Activated naive CD4-positive, alpha-beta T cell treated with anti-CD3 and anti-CD28 coated beads, Interleukin-2, amount 50 U/mL, for 72 hours (primary cell): ENCODE measurements at regions not wholly inside any gene's neighbourhood (a gene's known extent, or its start where the extent isn't known, plus 50 kb on each side); places are given as distances from the start of the nearest gene placed in this dataset.

Experiments
- ATAC-seq, 2 donors: fragments of 150-1000 bp; cut with Tn5 transposase; 2 replicates each; pipeline ENCODE4 v1.10.0; 2021; ENCODE audit warnings: mild to moderate bottlenecking in 2 of 2, moderate library complexity in 2 of 2
- DNase-seq, 2 donors: peaks; one replicate each; pipeline ENCODE4 v3.0.0; 2021 to 2022; ENCODE audit warnings: low spot score in 2 of 2
- H3K27ac Mint-ChIP-seq, 2 donors: one replicate each; pipeline ENCODE4 v1.8.0; 2022; ENCODE audit warnings: mild to moderate bottlenecking in 2 of 2, mixed read lengths in 2 of 2
- H3K36me3 Mint-ChIP-seq, 2 donors: one replicate each; pipeline ENCODE4 v1.8.0; 2022; ENCODE audit warnings: mixed read lengths in 2 of 2
- H3K9me3 Mint-ChIP-seq, 2 donors: one replicate each; pipeline ENCODE4 v1.8.0; 2022; ENCODE audit warnings: mixed read lengths in 2 of 2

GRCh38 chr5:135239453-135240282, 159.4 kb downstream of the MACROH2A1 start:
- peak in 1 of 2 donors; percentile 47 for DNase-seq
- H3K27ac Mint-ChIP-seq = no peak overlapping the region
- no peak for ATAC-seq
- no peaks in the 10 kb centered on the region for H3K9me3 Mint-ChIP-seq
- H3K36me3 Mint-ChIP-seq = no peaks in the 10 kb centered on the region

DNA sequence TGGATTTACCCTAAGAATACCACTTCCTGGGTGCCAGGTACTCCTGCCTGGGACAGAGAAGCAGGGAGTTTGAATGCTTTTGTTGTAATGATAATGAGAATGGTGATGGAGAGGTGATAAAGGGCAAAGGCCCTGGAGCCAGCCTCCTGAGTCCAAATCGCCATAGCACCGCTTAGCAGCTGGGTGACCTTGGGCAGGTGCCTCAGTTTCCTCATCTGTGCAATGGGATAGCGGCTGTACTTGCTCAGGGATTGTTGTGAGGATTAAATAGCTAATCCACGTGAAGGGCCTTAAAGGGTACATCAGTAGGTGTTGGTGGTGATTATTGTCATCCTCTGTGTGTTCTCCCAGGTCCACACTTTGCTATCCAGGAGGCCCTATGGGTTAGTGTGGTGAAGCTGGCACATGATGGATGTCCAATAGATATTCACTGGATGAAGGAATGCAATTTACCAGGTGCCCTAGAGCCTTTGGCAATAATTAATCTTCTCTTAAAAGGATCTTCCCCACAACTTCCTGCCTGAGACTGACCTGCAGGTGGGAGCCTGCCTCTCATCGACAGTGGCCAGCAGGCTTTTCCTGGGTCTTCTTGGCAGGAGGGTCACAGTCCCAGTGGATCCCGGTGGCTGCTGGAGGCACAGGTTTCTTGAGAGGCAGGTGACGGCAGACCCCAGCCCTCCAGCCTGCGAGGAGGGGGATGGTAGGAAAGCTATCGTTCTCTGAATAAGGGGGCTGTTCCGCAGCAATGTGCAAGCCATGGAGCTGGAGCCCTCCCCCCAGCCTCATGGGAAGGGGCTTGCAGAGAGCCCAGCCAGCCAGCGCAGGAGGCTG, 160.2 kb downstream of the MACROH2A1 start:
- DNase-seq = peak in 1 of 2 donors; percentile 18
- ATAC-seq = no peak
- no peaks in the 10 kb centered on the region for H3K36me3 Mint-ChIP-seq
- no peak overlapping the region for H3K27ac Mint-ChIP-seq
- H3K9me3 Mint-ChIP-seq = no peaks in the 10 kb centered on the region

GRCh38 chr5:135237748-135238103, 161.3 kb downstream of the MACROH2A1 start:
- Mint-ChIP-seq H3K9me3 (no peaks in the 10 kb centered on the region), H3K27ac (no peak overlapping the region), H3K36me3 (no peaks in the 10 kb centered on the region)
- ATAC-seq (no peak), DNase-seq (peak in 1 of 2 donors; percentile 26)

DNA sequence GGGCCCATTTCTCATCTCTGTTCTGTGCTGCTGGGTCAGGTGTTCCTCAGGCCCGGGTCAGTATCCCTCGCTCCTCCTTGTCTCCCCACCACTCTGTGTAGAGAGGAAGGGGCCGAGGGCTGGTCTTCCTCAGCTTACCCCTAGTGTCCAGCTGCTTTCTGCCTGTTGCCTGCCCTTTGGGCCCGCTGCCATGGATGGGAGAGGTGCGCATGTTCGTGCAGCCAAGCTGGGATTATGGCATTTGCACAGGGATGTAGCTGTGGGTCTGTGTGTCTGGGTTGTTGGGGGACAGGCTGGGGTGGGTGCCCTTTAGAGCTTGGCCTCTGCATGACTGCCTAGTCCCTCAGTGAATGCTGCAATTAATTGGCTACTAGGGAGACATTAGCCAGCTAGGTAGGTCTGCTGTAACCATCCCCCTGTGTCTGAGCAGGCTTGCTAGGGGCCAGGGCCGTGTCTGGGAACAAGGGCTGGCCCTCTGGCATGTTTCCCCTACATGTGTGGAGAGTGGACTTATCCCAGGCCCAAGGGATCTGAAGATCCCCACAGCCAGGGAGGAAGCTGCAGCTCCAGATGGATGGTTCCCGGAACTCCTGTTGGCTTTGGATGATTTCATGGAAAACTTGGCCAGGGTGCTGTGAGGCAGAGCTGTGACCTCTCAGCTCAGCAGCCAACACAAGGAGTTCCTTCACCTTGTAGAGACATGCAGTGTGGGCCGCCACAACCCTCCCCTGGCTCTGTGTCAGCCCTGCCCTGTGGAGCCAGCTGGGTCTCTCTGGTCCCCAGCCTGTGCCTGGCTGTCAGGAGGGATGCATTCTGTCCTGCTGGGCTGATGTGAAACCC, 161.9 kb downstream of the MACROH2A1 start:
- ATAC-seq (no peak), DNase-seq (peak in 1 of 2 donors; percentile 44)
- H3K9me3 Mint-ChIP-seq = no peaks in the 10 kb centered on the region
- H3K27ac Mint-ChIP-seq = no peak overlapping the region
- no peaks in the 10 kb centered on the region for H3K36me3 Mint-ChIP-seq

GRCh38 chr5:135236228-135236907, 162.7 kb downstream of the MACROH2A1 start:
- no peaks in the 10 kb centered on the region for H3K9me3 Mint-ChIP-seq
- ATAC-seq (no peak), DNase-seq (peak in 1 of 2 donors; percentile 16)
- H3K27ac Mint-ChIP-seq = no peak overlapping the region
- no peaks in the 10 kb centered on the region for H3K36me3 Mint-ChIP-seq

- DNase-seq = peak in 1 of 2 donors; percentile 23
- no peak overlapping the region for H3K27ac Mint-ChIP-seq
- H3K9me3 Mint-ChIP-seq = no peaks in the 10 kb centered on the region
- no peak for ATAC-seq
- no peaks in the 10 kb centered on the region for H3K36me3 Mint-ChIP-seq
Observed at GRCh38 chr5:135235551-135236227, 163.3 kb downstream of the MACROH2A1 start.

GRCh38 chr5:135234666-135235401, 164.2 kb downstream of the MACROH2A1 start:
- ATAC-seq (no peak), DNase-seq (no peak)
- H3K36me3 Mint-ChIP-seq = no peaks in the 10 kb centered on the region
- H3K27ac Mint-ChIP-seq = peak overlapping the region in 1 of 2 donors; percentile 81
- no peaks in the 10 kb centered on the region for H3K9me3 Mint-ChIP-seq

DNA sequence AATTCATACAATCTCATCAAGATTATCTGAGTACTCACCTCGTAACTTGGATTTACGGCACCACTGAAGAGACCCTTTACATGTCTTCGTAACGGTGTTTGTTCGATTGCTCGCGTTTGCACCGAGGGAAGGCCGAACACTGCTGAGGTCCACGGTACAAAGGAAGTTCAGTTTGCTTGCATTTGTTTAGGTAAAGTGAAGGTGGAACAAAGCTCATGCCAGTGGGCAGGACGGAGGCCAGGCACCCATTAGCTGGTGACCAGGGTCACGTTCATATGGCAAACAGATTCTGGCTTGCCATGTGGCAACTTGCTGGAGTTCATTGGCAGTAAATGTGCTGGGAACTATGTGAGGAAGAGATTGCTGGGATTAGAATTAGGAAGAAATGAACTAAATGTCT, 164.8 kb downstream of the MACROH2A1 start:
- no peaks in the 10 kb centered on the region for H3K9me3 Mint-ChIP-seq
- ATAC-seq (no peak), DNase-seq (no peak)
- no peaks in the 10 kb centered on the region for H3K36me3 Mint-ChIP-seq
- no peak overlapping the region for H3K27ac Mint-ChIP-seq

DNA sequence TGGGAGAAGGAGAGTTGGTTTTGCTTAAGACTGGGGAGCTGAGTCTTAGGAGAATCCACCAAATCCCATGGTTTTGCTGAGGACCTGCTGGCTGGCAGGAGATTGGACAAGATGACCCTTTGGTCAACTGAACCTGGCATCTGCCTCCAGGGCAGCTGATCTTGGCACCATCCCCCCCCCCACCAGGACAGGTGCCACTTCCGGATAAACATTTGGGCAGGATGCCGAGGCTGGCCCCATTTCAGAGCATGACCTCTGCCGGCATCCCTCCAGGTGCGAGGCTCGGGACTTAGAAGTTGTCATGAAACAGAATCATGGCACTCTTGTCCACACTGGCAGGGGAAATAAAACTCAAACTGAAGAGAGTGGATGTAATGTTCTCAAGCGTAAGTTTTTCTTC, 165.6 kb downstream of the MACROH2A1 start:
- no peak for ATAC-seq
- Mint-ChIP-seq H3K36me3 (no peaks in the 10 kb centered on the region), H3K27ac (no peak overlapping the region), H3K9me3 (no peaks in the 10 kb centered on the region)
- no peak for DNase-seq

DNA sequence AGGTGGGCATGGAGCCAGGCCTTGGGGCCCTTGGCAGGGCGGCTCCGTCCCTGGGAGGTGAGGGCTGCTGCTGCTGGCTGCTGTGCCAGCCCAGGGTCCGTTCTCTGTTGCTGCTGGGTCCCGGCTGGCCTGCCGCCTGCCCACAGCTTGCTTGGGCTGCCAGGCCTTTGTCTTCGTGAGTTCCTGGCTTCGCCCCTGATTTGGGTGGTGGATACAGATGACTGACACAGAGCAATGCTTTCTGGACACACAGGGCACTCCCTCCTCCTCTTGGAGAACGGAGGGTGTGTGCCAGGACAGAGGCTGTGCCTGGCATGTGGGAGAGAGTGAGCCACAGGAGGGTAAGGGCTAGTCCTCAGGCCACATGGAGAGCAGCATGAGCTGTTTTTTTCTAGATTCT, 166.1 kb downstream of the MACROH2A1 start:
- no peaks in the 10 kb centered on the region for H3K9me3 Mint-ChIP-seq
- no peak for ATAC-seq
- DNase-seq = no peak

GRCh38 chr5:135231289-135231688, 167.7 kb downstream of the MACROH2A1 start:
- ATAC-seq (no peak), DNase-seq (no peak)
- Mint-ChIP-seq H3K9me3 (no peaks in the 10 kb centered on the region), H3K36me3 (no peaks in the 10 kb centered on the region), H3K27ac (no peak overlapping the region)

More for the DNA sequence above, 166.1 kb downstream of the MACROH2A1 start:
- H3K27ac Mint-ChIP-seq = no peak overlapping the region
- no peaks in the 10 kb centered on the region for H3K36me3 Mint-ChIP-seq

DNA sequence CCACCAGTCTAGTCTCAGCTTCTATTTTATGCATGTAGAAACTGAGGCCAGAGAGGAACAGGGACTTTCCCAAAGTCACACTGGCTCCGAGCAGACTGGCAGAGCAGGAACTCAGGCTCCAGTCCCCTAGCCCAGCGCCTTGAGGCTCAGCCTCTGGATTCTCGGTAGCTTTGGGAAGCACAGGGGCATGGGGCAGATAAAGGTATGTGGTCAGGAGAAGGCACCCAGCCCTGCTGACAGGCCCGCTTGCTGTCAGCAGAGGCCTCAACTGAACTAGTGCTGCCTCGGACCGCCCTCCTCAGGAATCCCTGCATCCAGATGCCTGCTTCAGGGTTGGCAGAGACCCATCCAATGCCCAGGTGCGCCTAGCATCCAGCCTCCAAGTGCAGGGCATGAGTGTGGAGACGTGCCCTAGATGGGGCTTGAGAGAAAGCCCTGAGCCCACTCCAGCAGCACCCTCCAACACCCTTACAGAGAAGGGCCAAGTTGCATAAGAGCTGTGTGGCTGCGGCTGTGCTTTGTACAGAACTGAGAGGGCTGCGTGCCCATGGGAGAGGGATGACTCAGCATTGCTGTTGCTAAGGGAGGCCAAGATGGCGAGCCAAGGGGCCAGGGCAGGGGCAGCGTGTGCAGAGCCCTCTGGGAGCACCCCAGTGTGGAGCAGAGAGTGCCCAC, 168.6 kb downstream of the MACROH2A1 start:
- ATAC-seq = no peak
- H3K27ac Mint-ChIP-seq = no peak overlapping the region

GRCh38 chr5:135229679-135230132, 169.3 kb downstream of the MACROH2A1 start:
- no peaks in the 10 kb centered on the region for H3K36me3 Mint-ChIP-seq
- H3K27ac Mint-ChIP-seq = no peak overlapping the region
- DNase-seq (no peak), ATAC-seq (no peak)
- no peaks in the 10 kb centered on the region for H3K9me3 Mint-ChIP-seq

More for the DNA sequence above, 168.6 kb downstream of the MACROH2A1 start:
- Mint-ChIP-seq H3K36me3 (no peaks in the 10 kb centered on the region), H3K9me3 (no peaks in the 10 kb centered on the region)
- no peak for DNase-seq

DNA sequence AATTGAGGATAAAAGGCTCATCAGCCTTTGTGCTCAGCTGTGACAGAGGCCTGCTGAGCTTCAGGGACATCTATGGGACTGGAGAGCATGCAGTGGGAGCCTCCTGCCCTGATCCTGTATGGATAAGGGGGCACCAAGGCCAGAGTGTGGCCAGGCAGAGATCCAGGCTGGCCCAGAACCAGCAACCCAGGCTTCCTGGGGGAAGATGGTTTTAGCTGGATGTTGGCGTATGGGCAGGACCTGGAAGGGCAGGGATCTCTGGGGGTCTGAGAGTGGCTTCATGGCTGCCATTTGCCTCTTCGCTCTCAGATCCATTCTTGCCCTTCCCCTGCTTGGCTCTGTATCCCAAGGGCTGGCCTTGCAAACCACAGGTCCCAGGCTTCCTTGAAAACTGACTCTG, 169.9 kb downstream of the MACROH2A1 start:
- Mint-ChIP-seq H3K9me3 (no peaks in the 10 kb centered on the region), H3K27ac (no peak overlapping the region), H3K36me3 (no peaks in the 10 kb centered on the region)
- no peak for ATAC-seq
- no peak for DNase-seq

DNA sequence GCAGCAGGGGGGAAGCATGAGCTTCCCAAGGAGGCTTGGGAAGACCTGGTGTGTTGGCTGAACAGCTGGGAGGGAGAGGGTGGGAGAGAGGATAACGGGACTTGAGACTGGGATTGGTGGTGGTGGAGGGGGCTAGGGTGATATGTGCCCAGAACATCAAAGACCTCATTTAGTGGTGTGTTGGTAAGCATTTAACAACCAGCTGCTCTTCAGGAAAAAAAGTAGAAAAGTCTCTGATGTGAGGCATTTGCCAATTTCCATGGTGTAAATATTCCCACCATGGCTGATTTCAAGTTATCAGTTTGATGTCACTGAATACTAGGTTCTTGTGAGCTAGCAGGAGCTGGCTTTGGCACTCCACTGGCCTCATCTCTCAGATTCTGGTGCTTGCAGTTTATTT, 170.8 kb downstream of the MACROH2A1 start:
- no peaks in the 10 kb centered on the region for H3K36me3 Mint-ChIP-seq
- no peak for ATAC-seq
- no peak overlapping the region for H3K27ac Mint-ChIP-seq
- no peak for DNase-seq
- H3K9me3 Mint-ChIP-seq = no peaks in the 10 kb centered on the region
